HG03558 (cell line): ENCODE measurements at regions not wholly inside any gene's neighbourhood (a gene's known extent, or its start where the extent isn't known, plus 50 kb on each side); places are given as distances from the start of the nearest gene placed in this dataset.

Source experiments
- ATAC-seq: cut with Tn5 transposase; IDR thresholded peaks from one replicate; pipeline ENCODE4 v1.9.1; 2021; ENCODE audit warnings: moderate number of reproducible peaks; ENCODE audit not compliant: unreplicated experiment; ENCODE audit errors: extremely low read depth

DNA sequence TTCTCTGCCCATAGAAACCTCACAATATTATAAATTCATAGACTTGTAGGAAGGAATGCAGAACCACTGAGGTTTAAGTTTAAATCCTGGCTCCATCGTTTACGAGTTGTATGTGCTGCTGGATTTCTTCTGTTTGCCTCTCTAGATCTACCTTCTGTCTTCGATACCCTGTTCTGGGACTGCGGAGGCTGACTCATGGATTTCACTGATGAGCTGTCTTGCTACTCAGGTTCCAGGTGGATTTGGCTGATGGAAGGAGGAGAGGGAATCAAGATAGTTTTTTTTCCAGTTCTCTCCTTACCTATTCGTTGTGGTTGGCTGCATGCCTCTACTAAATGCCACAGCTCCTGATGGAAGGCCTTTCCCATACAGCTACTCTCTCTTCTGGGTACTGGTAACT lies 375.8 kb downstream of the REEP3 start:
- no peak for ATAC-seq

DNA sequence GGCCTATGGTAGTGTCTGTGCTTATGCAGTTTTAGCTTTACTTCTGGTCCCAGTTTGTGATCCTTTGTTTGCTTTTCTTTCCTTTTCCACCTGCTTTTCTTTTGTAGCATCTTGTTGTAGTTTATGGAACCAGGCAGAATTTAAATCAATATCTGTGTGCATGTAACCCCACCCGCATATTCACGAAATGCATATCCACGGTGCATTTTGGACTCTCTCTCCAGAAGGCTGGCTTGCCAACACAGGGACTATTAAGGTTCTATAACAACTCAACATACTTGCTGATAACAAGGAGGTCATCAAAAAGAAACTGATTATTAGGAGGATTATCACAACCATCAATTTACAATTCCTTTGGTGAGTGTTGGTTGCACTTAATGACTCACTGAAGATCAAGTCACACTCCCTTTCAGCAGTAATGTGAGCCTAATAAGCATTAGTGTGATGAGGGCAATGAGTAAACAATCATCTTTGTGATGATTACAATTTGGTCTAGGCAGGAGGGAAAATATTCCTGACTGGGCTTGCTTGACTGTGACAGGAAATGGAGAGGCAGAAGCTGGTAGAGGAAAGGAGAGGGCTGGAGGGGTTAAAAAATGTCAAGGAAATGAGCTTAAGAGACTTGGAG lies 378.6 kb downstream of the REEP3 start:
- no peak for ATAC-seq

DNA sequence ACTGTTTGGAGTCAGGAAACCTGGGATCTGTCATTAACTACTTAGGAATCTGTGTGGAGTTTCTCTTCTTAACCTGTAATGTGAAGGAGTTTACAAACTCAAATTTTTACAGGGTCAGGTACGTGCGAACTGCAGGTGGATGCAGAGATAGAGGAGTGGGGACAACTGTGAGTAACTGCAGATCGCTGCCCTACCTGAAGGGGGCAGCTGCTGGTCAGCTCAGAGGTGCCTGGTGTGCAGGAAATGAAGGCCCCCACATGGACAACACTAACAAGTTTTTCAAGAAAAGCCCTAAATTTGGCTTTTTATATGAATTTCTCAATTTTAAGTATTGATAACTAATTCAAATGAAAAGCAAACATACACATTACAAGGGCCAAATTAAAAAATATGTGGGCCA lies 380.0 kb downstream of the REEP3 start:
- no peak for ATAC-seq

DNA sequence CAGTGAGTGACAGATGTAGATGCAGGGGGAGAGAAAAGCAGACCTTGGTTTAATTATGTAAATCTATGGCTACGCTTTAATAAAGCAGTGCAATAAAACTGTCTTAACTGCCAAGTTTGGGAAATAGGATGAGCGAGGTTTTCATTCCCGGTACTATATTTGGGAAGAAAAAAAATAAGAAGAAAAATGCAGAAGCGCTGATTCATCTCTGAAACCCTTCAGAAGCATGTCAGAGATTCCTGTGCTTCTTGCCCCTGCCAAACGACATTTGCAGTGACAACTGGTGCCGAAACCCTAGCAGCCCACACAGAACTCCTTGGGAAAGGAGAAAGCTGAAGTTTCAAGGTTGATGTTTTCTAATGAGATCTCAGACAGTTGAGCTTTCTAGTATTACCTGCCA lies 380.7 kb downstream of the REEP3 start:
- no peak for ATAC-seq

DNA sequence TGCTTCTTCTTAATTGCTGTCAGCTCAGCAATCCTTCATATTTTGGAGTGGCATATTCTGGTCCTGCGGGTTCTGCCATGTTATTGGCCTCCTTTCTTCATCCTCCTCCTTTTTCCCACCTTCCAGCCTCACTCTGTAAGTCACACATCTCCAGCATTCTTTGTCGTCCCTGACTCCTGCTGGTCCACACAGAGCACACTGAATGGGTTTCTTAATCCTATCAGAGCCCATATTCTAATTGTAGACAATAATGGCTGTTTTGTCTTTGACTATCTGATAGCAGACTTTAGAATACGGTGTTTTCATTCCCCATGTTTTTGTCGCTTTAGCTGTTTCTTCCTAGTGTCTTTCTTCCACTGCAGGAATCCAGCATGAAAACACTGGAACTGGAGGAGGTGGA lies 389.6 kb downstream of the REEP3 start:
- ATAC-seq: no peak

DNA sequence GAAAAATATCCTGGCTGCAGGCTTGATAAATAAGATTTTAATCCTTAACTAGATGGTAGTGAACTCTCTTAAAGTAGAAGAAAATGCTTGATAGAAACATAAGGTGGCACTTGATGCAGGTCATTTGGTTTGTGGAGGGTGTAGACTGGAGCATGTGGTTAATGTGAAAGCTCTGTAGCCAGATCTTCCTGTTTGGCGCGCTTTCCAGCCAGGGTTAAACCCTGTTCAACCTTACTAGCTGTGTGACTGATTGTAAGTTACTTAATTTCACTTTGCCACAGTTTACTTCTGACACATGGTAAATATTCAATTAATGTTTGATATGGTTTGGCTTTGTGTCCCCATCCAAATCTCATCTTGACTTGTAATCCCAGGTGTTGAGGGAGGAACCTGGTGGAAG lies 394.0 kb downstream of the REEP3 start:
- ATAC-seq: no peak

DNA sequence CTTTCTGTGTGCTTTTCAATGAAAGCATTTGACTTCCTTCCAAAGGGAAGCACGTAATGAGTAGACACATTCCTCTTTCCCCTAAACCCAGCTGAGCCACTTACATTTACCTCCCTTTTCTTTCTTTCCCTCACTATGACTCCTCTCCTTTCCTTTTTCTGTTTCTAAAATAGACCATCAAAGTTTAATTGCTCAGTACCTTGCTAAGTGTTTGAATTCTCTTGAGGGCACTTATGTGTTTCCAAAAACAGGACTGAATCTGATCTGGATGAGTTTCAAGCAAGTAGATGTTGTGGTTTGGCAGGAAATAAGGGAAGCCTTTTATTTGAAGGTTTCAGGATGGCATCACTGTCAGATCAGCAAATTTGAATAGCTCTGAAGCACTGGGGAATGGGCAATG lies 396.2 kb downstream of the REEP3 start:
- no peak for ATAC-seq

DNA sequence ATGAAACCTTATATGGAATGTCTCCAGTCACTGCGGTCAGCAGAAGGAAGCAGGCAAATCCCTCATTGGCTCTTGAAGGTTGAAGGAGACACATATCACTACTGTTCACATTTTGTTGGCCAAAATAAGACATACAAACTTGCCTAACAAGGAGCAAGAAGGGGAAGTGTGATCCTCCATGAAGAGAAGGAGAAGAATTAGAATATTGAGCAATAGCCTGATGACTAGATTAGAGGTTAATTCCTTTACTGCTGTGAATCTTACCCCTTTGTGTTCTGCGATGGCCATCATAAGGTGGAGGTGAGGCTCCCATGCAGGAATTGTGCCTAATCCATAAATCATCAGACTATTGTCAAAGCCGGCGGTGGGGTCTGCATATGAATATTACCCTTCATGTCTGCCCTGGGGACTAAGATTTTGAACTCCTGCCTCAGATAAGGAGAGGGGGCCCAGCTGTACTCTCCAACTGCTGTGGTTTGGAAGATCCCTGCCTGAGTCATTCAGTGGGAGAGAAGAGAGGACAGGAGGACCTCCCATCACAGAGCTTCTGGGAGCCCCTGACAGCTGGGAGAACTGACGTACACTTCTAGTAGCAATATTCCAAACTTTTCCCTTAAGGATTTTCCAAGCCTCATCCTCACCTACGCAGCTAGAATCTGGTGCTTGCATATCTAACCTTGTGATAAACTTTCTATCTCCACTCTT lies 398.5 kb downstream of the REEP3 start:
- no peak for ATAC-seq

DNA sequence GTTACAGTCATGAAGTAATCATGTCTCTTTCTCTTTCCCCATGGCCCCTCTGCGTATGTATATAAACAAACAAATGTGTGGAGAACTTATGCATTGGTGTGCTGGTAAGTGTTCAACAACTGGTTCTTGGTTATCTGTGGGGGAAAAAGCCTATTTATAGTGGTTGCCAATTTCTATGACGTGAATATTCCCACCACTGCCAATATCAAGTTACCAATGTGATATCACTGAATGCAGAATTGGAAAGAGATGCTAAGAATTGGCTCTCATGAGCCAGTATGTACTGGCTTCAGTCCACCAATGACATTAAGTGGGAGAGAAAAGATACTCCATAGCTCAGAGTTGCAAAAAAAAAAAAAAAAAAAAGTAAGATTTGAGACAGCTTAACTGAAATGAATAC lies 399.7 kb downstream of the REEP3 start:
- ATAC-seq: no peak

DNA sequence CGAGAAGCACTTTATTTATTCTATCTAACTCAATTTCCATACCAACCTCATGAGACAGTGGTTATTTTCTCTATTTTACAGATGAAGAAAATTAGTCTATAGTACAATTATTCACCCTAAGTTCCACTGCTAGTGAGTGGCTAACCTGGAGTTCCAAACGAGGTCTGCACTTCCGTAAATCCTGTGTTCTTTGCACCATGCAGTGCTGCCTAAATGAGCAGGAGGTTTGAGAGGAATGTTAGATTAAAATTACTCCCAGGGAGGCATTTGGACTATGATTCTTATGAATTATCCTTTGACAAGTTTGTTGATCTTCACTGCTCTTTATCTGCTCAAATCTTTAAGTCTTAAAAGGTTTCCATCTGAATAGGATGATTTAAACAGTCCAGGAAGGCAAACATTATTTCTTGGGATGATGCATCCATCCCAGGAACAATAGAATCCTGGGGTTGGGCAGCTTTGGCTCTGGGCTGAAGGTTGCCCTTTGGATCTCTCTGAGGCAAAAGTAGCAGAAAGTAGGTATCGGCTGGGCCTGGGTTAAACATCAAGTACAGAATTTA lies 400.8 kb downstream of the REEP3 start:
- no peak for ATAC-seq

DNA sequence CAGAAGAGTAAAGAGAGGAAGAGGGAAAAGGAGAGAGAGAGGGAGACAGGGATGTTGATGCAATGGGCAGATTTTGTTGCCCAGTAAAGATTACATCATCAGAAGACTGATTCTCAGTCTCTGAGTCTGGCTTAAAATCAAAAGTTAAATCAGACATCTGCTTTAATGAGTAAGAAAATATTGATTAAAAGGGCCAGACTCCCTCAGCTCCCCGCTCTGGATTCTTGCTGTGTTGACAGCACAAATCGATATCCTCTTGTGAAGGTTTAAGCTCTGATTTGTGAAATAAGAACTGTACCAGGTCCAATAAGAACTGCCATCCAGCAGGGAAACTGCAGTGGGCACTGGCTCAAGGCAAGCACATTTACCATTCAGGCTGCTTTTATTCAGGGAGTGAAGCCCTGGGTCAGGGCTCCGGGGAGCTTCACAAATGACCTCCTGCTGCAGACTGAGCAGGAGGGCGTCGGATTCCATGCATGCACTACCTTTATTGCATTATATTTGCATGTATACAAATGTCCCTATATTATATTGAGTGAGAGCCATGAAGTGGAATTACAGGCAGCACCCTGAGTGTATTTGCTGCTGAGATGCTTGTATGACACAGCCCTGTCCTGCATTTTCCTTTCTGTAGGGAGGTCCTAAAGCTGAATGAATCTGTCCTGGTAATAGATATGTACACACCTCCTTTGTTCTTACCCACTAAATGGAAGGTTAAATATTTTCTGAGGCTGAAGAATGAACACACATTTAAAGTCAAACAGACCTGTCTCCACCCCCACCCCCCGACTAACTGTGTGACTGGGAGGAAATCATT lies 401.5 kb downstream of the REEP3 start:
- ATAC-seq: no peak

DNA sequence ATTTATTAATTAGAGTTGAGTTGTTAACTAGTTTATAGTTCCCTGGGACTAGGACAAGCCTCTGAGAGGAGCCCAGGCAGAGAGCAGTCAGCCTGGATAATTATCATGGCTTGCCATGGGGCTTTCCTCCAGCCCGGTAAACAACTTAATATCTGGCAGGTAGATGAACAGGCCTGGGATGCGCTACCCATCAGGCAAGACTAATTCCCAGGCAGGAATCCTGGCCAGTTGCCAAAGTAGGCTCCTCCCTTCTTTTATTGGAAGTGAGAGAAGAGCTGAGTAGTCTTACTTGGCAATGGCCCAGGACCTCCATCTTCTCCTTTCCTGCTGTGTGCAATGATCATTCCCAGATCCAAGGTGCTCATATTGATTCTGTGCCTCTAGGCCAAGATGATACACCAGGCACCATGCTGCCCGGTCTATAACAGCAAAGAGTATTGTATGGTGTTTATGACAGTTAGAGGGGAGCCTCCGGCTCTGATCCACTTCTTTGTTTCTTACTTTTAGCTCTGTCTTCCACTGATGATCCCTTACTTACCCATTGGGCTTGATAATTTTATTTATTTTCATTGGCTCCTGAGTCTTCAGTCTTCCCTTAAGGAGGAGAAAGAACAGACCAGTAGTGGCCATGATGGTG lies 408.7 kb downstream of the REEP3 start:
- ATAC-seq: no peak

DNA sequence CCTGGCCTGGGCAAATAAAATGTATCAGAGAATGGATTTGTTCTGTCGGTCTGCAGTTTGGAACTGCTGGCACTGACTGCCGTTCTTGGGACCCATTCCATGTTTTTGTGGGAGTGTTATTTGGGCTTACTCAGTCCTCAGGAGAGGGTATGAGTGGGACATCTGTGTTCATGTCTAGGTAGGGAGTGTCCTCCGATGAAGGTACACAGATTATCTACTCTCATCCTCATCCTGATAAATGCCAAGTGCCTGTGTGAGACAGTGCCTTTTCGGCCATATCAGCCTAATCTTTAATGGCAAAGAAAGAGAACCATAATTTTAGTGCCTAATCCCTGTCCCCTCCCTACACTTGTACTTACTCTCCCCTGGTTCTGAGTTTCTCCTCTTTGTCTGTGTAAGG lies 409.4 kb downstream of the REEP3 start:
- ATAC-seq: no peak

DNA sequence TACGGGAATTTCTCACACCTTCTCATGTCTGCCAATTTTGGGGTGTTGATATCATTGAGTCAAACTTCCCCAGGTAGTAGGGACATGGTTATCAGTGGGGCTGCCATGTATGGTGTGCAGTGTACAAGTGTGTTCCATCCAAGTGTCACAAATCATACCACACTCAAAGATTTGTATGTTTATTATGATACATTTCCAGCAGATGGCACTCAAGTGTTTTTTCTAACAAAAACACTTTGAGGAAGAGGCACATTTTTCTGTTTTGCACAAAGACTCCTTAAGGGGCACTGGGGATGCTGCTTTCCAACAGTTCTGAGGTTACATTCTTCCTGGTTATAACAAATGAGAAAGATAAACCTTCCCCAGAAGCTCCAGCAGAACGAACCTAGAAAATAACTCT lies 414.5 kb downstream of the REEP3 start:
- no peak for ATAC-seq

DNA sequence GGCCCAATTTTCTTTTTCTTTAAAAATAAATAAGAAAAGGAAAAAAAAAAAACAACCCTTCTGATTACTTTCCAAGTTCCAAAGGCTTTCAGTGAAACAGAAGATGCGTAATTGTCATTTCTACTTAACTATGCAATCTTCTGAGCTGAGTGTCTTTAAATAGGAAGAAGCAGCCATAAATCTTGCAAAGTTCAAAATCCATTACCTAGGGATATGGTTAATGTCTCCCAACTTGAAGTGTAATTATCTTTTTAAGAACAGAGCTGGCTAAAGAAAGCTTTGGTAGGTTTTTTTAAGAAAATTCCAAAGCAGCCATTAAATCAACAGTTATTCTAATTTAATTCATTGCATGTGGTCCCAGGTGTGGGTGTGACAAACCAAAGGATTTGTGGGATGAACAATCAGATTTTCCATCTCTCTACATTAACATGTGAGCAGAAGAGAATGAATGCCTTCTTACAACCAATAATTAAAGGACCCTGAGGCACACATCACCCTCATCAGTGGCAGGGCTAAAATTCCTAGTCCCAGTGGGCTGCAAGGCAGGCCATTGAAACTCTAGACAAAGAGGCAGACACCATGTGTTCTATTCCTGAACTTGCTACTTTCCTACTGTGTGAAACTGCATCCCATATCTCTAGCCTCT lies 419.2 kb downstream of the REEP3 start:
- no peak for ATAC-seq

DNA sequence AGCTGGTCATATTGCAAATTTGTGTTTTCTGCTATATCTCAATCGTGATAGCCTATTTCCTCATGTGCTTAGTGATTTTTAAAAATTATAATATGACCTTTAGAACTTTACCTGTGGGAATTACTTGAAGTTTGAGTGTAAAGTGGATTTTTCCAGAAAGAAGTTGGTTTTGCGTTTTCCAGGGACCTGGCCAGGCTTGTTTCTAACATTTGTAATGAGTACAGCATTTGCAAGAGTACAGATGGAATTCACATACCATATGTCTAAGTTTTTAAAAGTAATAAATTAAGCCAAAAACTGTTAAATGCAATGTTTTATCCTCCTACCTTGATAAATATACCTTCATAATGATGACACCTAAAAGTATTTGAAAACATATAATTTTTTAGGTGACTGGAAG lies 443.2 kb downstream of the REEP3 start:
- no peak for ATAC-seq

DNA sequence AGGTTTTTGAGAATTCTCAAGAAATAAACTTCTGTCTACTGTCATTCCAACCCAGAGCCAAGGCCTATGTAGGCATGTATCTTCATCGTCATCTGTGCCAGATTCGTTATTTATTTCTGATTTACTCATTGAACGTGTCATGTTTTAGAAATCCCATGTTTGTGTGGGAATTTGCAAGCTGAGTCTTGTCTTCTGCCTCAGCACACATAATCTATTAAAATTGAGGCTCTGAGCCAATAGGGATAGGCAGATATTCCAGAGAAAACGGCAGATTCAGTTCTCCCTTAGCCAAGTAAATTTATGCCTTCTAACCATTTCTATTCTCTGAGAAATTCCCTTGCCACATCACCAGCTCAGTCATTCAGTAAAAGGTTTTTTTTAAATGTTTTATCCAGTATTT lies 444.6 kb downstream of the REEP3 start:
- no peak for ATAC-seq

DNA sequence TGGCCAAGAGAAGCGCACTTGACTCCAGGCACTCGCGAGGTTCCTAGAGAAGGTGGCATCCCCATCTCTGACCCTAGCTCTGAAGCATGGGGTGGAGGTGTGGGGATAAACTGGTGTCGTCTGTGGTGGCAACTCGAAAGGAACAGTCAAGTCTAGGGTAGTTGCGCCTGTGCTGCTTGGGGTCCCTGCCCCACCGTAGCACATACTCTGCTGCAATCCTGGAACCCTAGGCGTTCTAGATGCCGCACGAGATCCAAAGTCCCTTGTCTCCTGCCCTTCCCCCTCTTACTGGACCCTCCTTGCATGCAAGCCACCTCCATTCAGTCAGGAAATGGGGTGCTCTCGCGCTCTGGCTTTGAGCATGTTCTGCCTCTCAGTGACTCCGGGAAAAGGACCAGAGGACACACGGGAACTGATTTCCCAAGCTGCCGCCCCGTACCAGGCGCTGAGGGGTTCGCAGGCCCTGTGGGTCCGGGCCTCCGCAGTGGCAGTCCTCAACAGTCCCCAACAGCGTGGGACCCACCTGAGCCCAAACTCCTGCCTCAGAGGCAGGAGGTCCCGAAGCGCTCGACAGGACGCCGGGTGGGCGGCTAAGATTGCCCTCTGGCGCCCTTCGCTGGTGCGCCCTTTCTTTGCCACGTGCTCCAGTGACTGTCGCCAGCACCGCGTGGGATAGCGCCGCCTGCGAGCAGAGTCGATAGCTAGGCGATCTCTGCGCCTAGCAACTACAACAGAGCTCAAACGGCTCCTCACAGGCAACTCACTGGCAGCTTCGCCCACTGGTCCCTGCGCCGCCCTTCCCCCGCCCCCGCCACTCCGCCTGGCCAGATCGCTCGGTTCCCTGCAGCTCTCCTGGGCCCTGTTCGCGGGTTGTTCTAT lies 452.0 kb downstream of the REEP3 start:
- no peak for ATAC-seq

DNA sequence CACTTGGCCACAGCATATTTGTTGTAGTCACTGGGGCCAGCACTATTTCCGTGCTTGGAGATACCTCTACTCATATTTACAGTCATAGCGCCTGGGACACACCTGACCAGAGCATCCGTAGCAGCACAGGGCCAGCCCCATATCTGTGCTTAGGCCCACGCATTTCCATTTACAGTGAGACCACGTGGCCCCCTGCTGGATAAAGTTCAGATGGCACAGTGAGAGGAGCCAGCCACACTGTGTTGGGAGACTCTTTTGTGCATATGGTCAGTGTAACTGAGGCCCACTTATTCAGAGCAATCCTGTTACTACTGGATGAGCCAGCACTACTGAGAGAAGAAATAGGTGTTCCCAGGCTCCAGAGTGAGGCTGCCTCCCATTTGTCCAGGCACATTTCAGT lies 455.3 kb downstream of the REEP3 start:
- ATAC-seq: peak; percentile 84
